ENCODE measurements at regions not wholly inside any gene's neighbourhood (a gene's known extent, or its start where the extent isn't known, plus 50 kb on each side); places are given as distances from the start of the nearest gene placed in this dataset.

GRCh38 chrX:34873500-34874225 lies 68.9 kb upstream of the FAM47B start:
- H3K27ac Mint-ChIP-seq, result no peak overlapping the region
- DNase-seq (ENCODE audit: low spot score), result no peak
- H3K9me3 Mint-ChIP-seq, result peaks cover 27% of the 10 kb centered on the region

GRCh38 chrX:34874763-34875162 lies 67.8 kb upstream of the FAM47B start:
- Mint-ChIP-seq H3K4me1 (no peaks in the 10 kb centered on the region), H3K9me3 (peaks cover 26% of the 10 kb centered on the region), H3K27me3 (ENCODE audit: low read depth) (peaks cover 16% of the 10 kb centered on the region), H3K27ac (no peak overlapping the region), H3K4me3 (no peak overlapping the region), H3K36me3 (peaks cover 20% of the 10 kb centered on the region)
- TF ChIP-seq FOXJ3 (CRISPR knock-in tag; IDR thresholded peaks at IDR 0.05; ENCODE audit: borderline replicate concordance) (no peak), HMGA2 (CRISPR knock-in tag; IDR thresholded peaks at IDR 0.05) (no peak), ZNF396 (CRISPR knock-in tag; IDR thresholded peaks at IDR 0.05; ENCODE audit: borderline replicate concordance) (no peak), PRDM15 (CRISPR knock-in tag; IDR thresholded peaks at IDR 0.05) (no peak), ZNF671 (CRISPR knock-in tag; IDR thresholded peaks at IDR 0.05) (no peak), NR3C1 (CRISPR knock-in tag; conservative IDR thresholded peaks at IDR 0.05; ENCODE audit: low read depth) (no peak), HMGXB4 (CRISPR knock-in tag; IDR thresholded peaks at IDR 0.05) (no peak), ZNF281 (CRISPR knock-in tag; IDR thresholded peaks at IDR 0.05) (no peak), JUN (CRISPR knock-in tag; IDR thresholded peaks at IDR 0.05) (no peak), ELF4 (CRISPR knock-in tag; IDR thresholded peaks at IDR 0.05; ENCODE audit: low read depth) (no peak), ZSCAN18 (CRISPR knock-in tag; IDR thresholded peaks at IDR 0.05) (no peak), ZNF232 (CRISPR knock-in tag; IDR thresholded peaks at IDR 0.05) (no peak), CDX4 (CRISPR knock-in tag; IDR thresholded peaks at IDR 0.05; ENCODE audit: borderline replicate concordance) (no peak), SMAD3 (CRISPR knock-in tag; IDR thresholded peaks at IDR 0.05; ENCODE audit: borderline replicate concordance) (no peak), NFATC4 (CRISPR knock-in tag; IDR thresholded peaks at IDR 0.05) (no peak), MYBL2 (CRISPR knock-in tag; IDR thresholded peaks at IDR 0.05) (no peak)
- DNase-seq (ENCODE audit: low spot score), result no peak
- ChIA-PET POLR2A (no interaction called here), CTCF (no interaction called here)
- no peak for ATAC-seq

More at GRCh38 chrX:34873500-34874225, 68.9 kb upstream of the FAM47B start:
- Mint-ChIP-seq H3K27me3 (ENCODE audit: low read depth) (peaks cover 26% of the 10 kb centered on the region), H3K4me3 (no peak overlapping the region), H3K4me1 (peaks cover 7% of the 10 kb centered on the region), H3K36me3 (peaks cover 20% of the 10 kb centered on the region)
- CTCF ChIA-PET, result no interaction called here
- no peak for TF ChIP-seq GRHL2 (CRISPR knock-in tag; IDR thresholded peaks at IDR 0.05; ENCODE audit: insufficient replicate concordance, severe bottlenecking)
- TF ChIP-seq NFATC4 (CRISPR knock-in tag; IDR thresholded peaks at IDR 0.05), result no peak
- no peak for TF ChIP-seq IRF1 (CRISPR knock-in tag; IDR thresholded peaks at IDR 0.05)
- no peak for ATAC-seq
- POLR2A ChIA-PET, result no interaction called here

Measured in WTC11 (cell line).